GM23248 (cell line): ENCODE measurements at regions not wholly inside any gene's neighbourhood (a gene's known extent, or its start where the extent isn't known, plus 50 kb on each side); places are given as distances from the start of the nearest gene placed in this dataset.

ENCODE experiments used
- EZH2 ChIP-seq: fragments of 200-600 bp; sonication (generic); IDR thresholded peaks from 2 replicates; pipeline ENCODE4 v1.6.1; 2018; ENCODE audit warnings: antibody characterized with exemption, mild to moderate bottlenecking; ENCODE audit not compliant: insufficient read depth, poor library complexity, severe bottlenecking
- EZH2phosphoT487 ChIP-seq: fragments of 200-600 bp; sonication (generic); IDR thresholded peaks from 2 replicates; pipeline ENCODE4 v1.6.1; 2018; ENCODE audit warnings: antibody characterized with exemption, moderate library complexity, mild to moderate bottlenecking, low read depth; ENCODE audit not compliant: insufficient read depth

GRCh38 chr2:236485519-236485918 lies 84.1 kb upstream of the ACKR3 start:
- TF ChIP-seq EZH2 (no peak), EZH2phosphoT487 (no peak)
